Activated naive CD8-positive, alpha-beta T cell treated with anti-CD3 and anti-CD28 coated beads for 36 hours (primary cell): ENCODE measurements at regions not wholly inside any gene's neighbourhood (a gene's known extent, or its start where the extent isn't known, plus 50 kb on each side); places are given as distances from the start of the nearest gene placed in this dataset.
"Not testable (repeated sequence)": the region's sequence is repeated elsewhere in the genome, so short reads cannot be mapped to it uniquely, and the experiment has no call there.

ENCODE experiments used
- DNase-seq: peaks from one replicate; pipeline ENCODE4 v3.0.0; 2021
- H3K27ac Mint-ChIP-seq: one replicate; pipeline ENCODE4 v1.8.0; 2022; ENCODE audit warnings: mild to moderate bottlenecking, moderate library complexity, mixed read lengths
- H3K27me3 Mint-ChIP-seq: one replicate; pipeline ENCODE4 v1.8.0; 2022; ENCODE audit warnings: mild to moderate bottlenecking, mixed read lengths
- H3K36me3 Mint-ChIP-seq: one replicate; pipeline ENCODE4 v1.8.0; 2021; ENCODE audit warnings: mild to moderate bottlenecking, mixed read lengths
- H3K4me1 Mint-ChIP-seq: one replicate; pipeline ENCODE4 v1.8.0; 2021; ENCODE audit warnings: mixed read lengths
- H3K4me3 Mint-ChIP-seq: one replicate; pipeline ENCODE4 v1.8.0; 2022; ENCODE audit warnings: mild to moderate bottlenecking, moderate library complexity, mixed read lengths
- H3K9me3 Mint-ChIP-seq: one replicate; pipeline ENCODE4 v1.8.0; 2022; ENCODE audit warnings: mixed read lengths

GRCh38 chr3:30524357-30525040 is 81.9 kb upstream of the TGFBR2 start:
- no peak overlapping the region for H3K27ac Mint-ChIP-seq
- H3K4me3 Mint-ChIP-seq = peak overlapping the region; percentile 0
- no peaks in the 10 kb centered on the region for H3K27me3 Mint-ChIP-seq
- peaks cover 14% of the 10 kb centered on the region for H3K4me1 Mint-ChIP-seq
- H3K36me3 Mint-ChIP-seq = no peaks in the 10 kb centered on the region
- no peak for DNase-seq
- H3K9me3 Mint-ChIP-seq = no peaks in the 10 kb centered on the region

- Mint-ChIP-seq H3K27me3 (no peaks in the 10 kb centered on the region), H3K4me3 (no peak overlapping the region), H3K36me3 (no peaks in the 10 kb centered on the region), H3K4me1 (peaks cover 12% of the 10 kb centered on the region), H3K9me3 (no peaks in the 10 kb centered on the region), H3K27ac (no peak overlapping the region)
- DNase-seq = no peak
Observed at GRCh38 chr3:30526031-30526430, 80.4 kb upstream of the TGFBR2 start.

GRCh38 chr3:30527186-30527585 is 79.2 kb upstream of the TGFBR2 start:
- Mint-ChIP-seq H3K36me3 (no peaks in the 10 kb centered on the region), H3K4me3 (no peak overlapping the region)

GRCh38 chr3:30527720-30528119 is 78.7 kb upstream of the TGFBR2 start:
- DNase-seq = no peak
- no peaks in the 10 kb centered on the region for H3K36me3 Mint-ChIP-seq
- H3K9me3 Mint-ChIP-seq = no peaks in the 10 kb centered on the region
- no peak overlapping the region for H3K27ac Mint-ChIP-seq
- no peaks in the 10 kb centered on the region for H3K27me3 Mint-ChIP-seq
- peaks cover 13% of the 10 kb centered on the region for H3K4me1 Mint-ChIP-seq
- H3K4me3 Mint-ChIP-seq = no peak overlapping the region

More at GRCh38 chr3:30527186-30527585, 79.2 kb upstream of the TGFBR2 start:
- Mint-ChIP-seq H3K27ac (no peak overlapping the region), H3K4me1 (peaks cover 13% of the 10 kb centered on the region), H3K9me3 (no peaks in the 10 kb centered on the region), H3K27me3 (no peaks in the 10 kb centered on the region)
- no peak for DNase-seq

- Mint-ChIP-seq H3K9me3 (no peaks in the 10 kb centered on the region), H3K27me3 (no peaks in the 10 kb centered on the region), H3K4me3 (no peak overlapping the region), H3K36me3 (no peaks in the 10 kb centered on the region), H3K4me1 (peaks cover 3% of the 10 kb centered on the region), H3K27ac (no peak overlapping the region)
- no peak for DNase-seq
Observed at GRCh38 chr3:30530084-30530483, 76.3 kb upstream of the TGFBR2 start.

GRCh38 chr3:30531017-30531570 is 75.3 kb upstream of the TGFBR2 start:
- peaks cover 3% of the 10 kb centered on the region for H3K4me1 Mint-ChIP-seq
- DNase-seq = no peak
- H3K4me3 Mint-ChIP-seq = no peak overlapping the region
- no peaks in the 10 kb centered on the region for H3K36me3 Mint-ChIP-seq
- H3K27ac Mint-ChIP-seq = no peak overlapping the region
- H3K27me3 Mint-ChIP-seq = no peaks in the 10 kb centered on the region
- no peaks in the 10 kb centered on the region for H3K9me3 Mint-ChIP-seq

GRCh38 chr3:30535525-30535924 is 70.9 kb upstream of the TGFBR2 start:
- Mint-ChIP-seq H3K27ac (no peak overlapping the region), H3K9me3 (no peaks in the 10 kb centered on the region), H3K27me3 (no peaks in the 10 kb centered on the region), H3K36me3 (no peaks in the 10 kb centered on the region), H3K4me1 (peaks cover 22% of the 10 kb centered on the region), H3K4me3 (no peak overlapping the region)
- DNase-seq = no peak

GRCh38 chr3:30538791-30539190 is 67.6 kb upstream of the TGFBR2 start:
- H3K27me3 Mint-ChIP-seq = no peaks in the 10 kb centered on the region
- peaks cover 4% of the 10 kb centered on the region for H3K9me3 Mint-ChIP-seq
- H3K36me3 Mint-ChIP-seq = no peaks in the 10 kb centered on the region
- H3K27ac Mint-ChIP-seq = no peak overlapping the region
- H3K4me3 Mint-ChIP-seq = no peak overlapping the region
- DNase-seq = no peak
- H3K4me1 Mint-ChIP-seq = peaks cover 19% of the 10 kb centered on the region

GRCh38 chr3:30539206-30539605 is 67.2 kb upstream of the TGFBR2 start:
- Mint-ChIP-seq H3K4me1 (peaks cover 19% of the 10 kb centered on the region), H3K36me3 (no peaks in the 10 kb centered on the region), H3K27me3 (no peaks in the 10 kb centered on the region), H3K4me3 (no peak overlapping the region), H3K27ac (no peak overlapping the region), H3K9me3 (peaks cover 4% of the 10 kb centered on the region)
- no peak for DNase-seq

GRCh38 chr3:30539772-30540171 is 66.6 kb upstream of the TGFBR2 start:
- Mint-ChIP-seq H3K4me3 (no peak overlapping the region), H3K27ac (no peak overlapping the region), H3K9me3 (peaks cover 4% of the 10 kb centered on the region), H3K36me3 (no peaks in the 10 kb centered on the region), H3K4me1 (peaks cover 22% of the 10 kb centered on the region), H3K27me3 (no peaks in the 10 kb centered on the region)
- no peak for DNase-seq

- H3K4me1 Mint-ChIP-seq = peaks cover 33% of the 10 kb centered on the region
- H3K27me3 Mint-ChIP-seq, H3K9me3 Mint-ChIP-seq, DNase-seq, H3K4me3 Mint-ChIP-seq, H3K27ac Mint-ChIP-seq, H3K36me3 Mint-ChIP-seq: not testable (repeated sequence)
Observed at GRCh38 chr3:30541156-30541555, 65.2 kb upstream of the TGFBR2 start.

GRCh38 chr3:30542897-30543296 is 63.5 kb upstream of the TGFBR2 start:
- no peak overlapping the region for H3K27ac Mint-ChIP-seq

GRCh38 chr3:30544812-30545211 is 61.6 kb upstream of the TGFBR2 start:
- H3K4me3 Mint-ChIP-seq = no peak overlapping the region
- no peak for DNase-seq

More at GRCh38 chr3:30542897-30543296, 63.5 kb upstream of the TGFBR2 start:
- no peak for DNase-seq
- Mint-ChIP-seq H3K9me3 (peaks cover 8% of the 10 kb centered on the region), H3K27me3 (no peaks in the 10 kb centered on the region), H3K4me3 (no peak overlapping the region), H3K36me3 (no peaks in the 10 kb centered on the region), H3K4me1 (peaks cover 36% of the 10 kb centered on the region)

GRCh38 chr3:30546934-30547333 is 59.5 kb upstream of the TGFBR2 start:
- Mint-ChIP-seq H3K9me3 (peaks cover 9% of the 10 kb centered on the region), H3K4me1 (peaks cover 27% of the 10 kb centered on the region), H3K4me3 (no peak overlapping the region), H3K27me3 (no peaks in the 10 kb centered on the region), H3K27ac (no peak overlapping the region), H3K36me3 (no peaks in the 10 kb centered on the region)
- no peak for DNase-seq

More at GRCh38 chr3:30544812-30545211, 61.6 kb upstream of the TGFBR2 start:
- no peak overlapping the region for H3K27ac Mint-ChIP-seq
- H3K27me3 Mint-ChIP-seq = no peaks in the 10 kb centered on the region
- no peaks in the 10 kb centered on the region for H3K36me3 Mint-ChIP-seq
- H3K4me1 Mint-ChIP-seq = peaks cover 22% of the 10 kb centered on the region
- H3K9me3 Mint-ChIP-seq = peaks cover 9% of the 10 kb centered on the region

GRCh38 chr3:30547716-30548115 is 58.7 kb upstream of the TGFBR2 start:
- no peaks in the 10 kb centered on the region for H3K36me3 Mint-ChIP-seq
- peaks cover 35% of the 10 kb centered on the region for H3K4me1 Mint-ChIP-seq
- no peaks in the 10 kb centered on the region for H3K27me3 Mint-ChIP-seq
- no peak overlapping the region for H3K4me3 Mint-ChIP-seq
- DNase-seq = no peak
- peaks cover 9% of the 10 kb centered on the region for H3K9me3 Mint-ChIP-seq
- H3K27ac Mint-ChIP-seq = no peak overlapping the region

- H3K27me3 Mint-ChIP-seq = no peaks in the 10 kb centered on the region
- DNase-seq = peak; percentile 27
- no peaks in the 10 kb centered on the region for H3K36me3 Mint-ChIP-seq
- H3K27ac Mint-ChIP-seq = no peak overlapping the region
- no peak overlapping the region for H3K4me3 Mint-ChIP-seq
- peaks cover 36% of the 10 kb centered on the region for H3K4me1 Mint-ChIP-seq
- H3K9me3 Mint-ChIP-seq = peaks cover 6% of the 10 kb centered on the region
Observed at GRCh38 chr3:30548600-30548999, 57.8 kb upstream of the TGFBR2 start.
